Immature natural killer cell (primary cell): ENCODE measurements at regions not wholly inside any gene's neighbourhood (a gene's known extent, or its start where the extent isn't known, plus 50 kb on each side); places are given as distances from the start of the nearest gene placed in this dataset.

ENCODE experiments used
- DNase-seq, 3 donors: peaks; one replicate each; pipeline ENCODE4 v3.0.0; 2022; ENCODE audit warnings: mixed read lengths in 1 of 3
- H3K27ac Mint-ChIP-seq, 6 donors: one replicate each; pipeline ENCODE4 v1.8.0; 2020; ENCODE audit warnings: mixed read lengths in 6 of 6, mild to moderate bottlenecking in 5 of 6, inconsistent platforms in 4 of 6, moderate library complexity in 3 of 6
- H3K27me3 Mint-ChIP-seq, 3 donors: one replicate each; pipeline ENCODE4 v1.8.0; 2020 to 2021; ENCODE audit warnings: low read depth in 3 of 3, mild to moderate bottlenecking in 3 of 3, mixed read lengths in 3 of 3, moderate library complexity in 3 of 3, inconsistent platforms in 1 of 3
- H3K36me3 Mint-ChIP-seq, 3 donors: one replicate each; pipeline ENCODE4 v1.8.0; 2020; ENCODE audit warnings: mixed read lengths in 3 of 3, inconsistent platforms in 2 of 3, mild to moderate bottlenecking in 2 of 3
- H3K4me1 Mint-ChIP-seq, 2 donors: one replicate each; pipeline ENCODE4 v1.8.0; 2020; ENCODE audit warnings: inconsistent platforms in 2 of 2, mild to moderate bottlenecking in 2 of 2, mixed read lengths in 2 of 2, moderate library complexity in 1 of 2
- H3K4me3 Mint-ChIP-seq, 5 donors: one replicate each; pipeline ENCODE4 v1.8.0; 2020; ENCODE audit warnings: mild to moderate bottlenecking in 5 of 5, mixed read lengths in 5 of 5, inconsistent platforms in 3 of 5, moderate library complexity in 3 of 5
- H3K9me3 Mint-ChIP-seq, 6 donors: one replicate each; pipeline ENCODE4 v1.8.0; 2020; ENCODE audit warnings: mild to moderate bottlenecking in 6 of 6, mixed read lengths in 6 of 6, inconsistent platforms in 4 of 6, moderate library complexity in 3 of 6

- Mint-ChIP-seq H3K9me3 (no peaks in the 10 kb centered on the region), H3K27me3 (peaks cover 0 to 2% (median 2%) of the 10 kb centered on the region in 3 donors), H3K4me3 (no peak overlapping the region), H3K36me3 (no peaks in the 10 kb centered on the region), H3K4me1 (no peaks in the 10 kb centered on the region), H3K27ac (no peak overlapping the region)
- DNase-seq, result peak in 1 of 3 donors; percentile 5
Observed at GRCh38 chr11:8794677-8795103, 112.1 kb downstream of the RPL27A start.

GRCh38 chr11:8796941-8797340, 114.0 kb upstream of the AKIP1 start:
- Mint-ChIP-seq H3K9me3 (no peaks in the 10 kb centered on the region), H3K27me3 (peaks cover 0 to 2% (median 0%) of the 10 kb centered on the region in 3 donors), H3K36me3 (no peaks in the 10 kb centered on the region), H3K4me3 (no peak overlapping the region), H3K27ac (no peak overlapping the region), H3K4me1 (no peaks in the 10 kb centered on the region)
- DNase-seq, result no peak

- no peaks in the 10 kb centered on the region for H3K4me1 Mint-ChIP-seq
- no peaks in the 10 kb centered on the region for H3K9me3 Mint-ChIP-seq
- no peak overlapping the region for H3K4me3 Mint-ChIP-seq
- peaks cover 0 to 2% (median 0%) of the 10 kb centered on the region in 3 donors for H3K27me3 Mint-ChIP-seq
- H3K36me3 Mint-ChIP-seq, result no peaks in the 10 kb centered on the region
- DNase-seq, result no peak
- H3K27ac Mint-ChIP-seq, result no peak overlapping the region
Observed at GRCh38 chr11:8799273-8799672, 111.7 kb upstream of the AKIP1 start.

- no peaks in the 10 kb centered on the region for H3K4me1 Mint-ChIP-seq
- H3K27me3 Mint-ChIP-seq, result no peaks in the 10 kb centered on the region
- H3K9me3 Mint-ChIP-seq, result no peaks in the 10 kb centered on the region
- H3K4me3 Mint-ChIP-seq, result no peak overlapping the region
- H3K27ac Mint-ChIP-seq, result no peak overlapping the region
- H3K36me3 Mint-ChIP-seq, result no peaks in the 10 kb centered on the region
- no peak for DNase-seq
Observed at GRCh38 chr11:8800520-8801110, 110.4 kb upstream of the AKIP1 start.

GRCh38 chr11:8801121-8801520, 109.9 kb upstream of the AKIP1 start:
- Mint-ChIP-seq H3K4me3 (no peak overlapping the region), H3K27me3 (peaks cover 0 to 2% (median 0%) of the 10 kb centered on the region in 3 donors), H3K4me1 (no peaks in the 10 kb centered on the region), H3K27ac (no peak overlapping the region), H3K9me3 (no peaks in the 10 kb centered on the region), H3K36me3 (no peaks in the 10 kb centered on the region)
- no peak for DNase-seq

- Mint-ChIP-seq H3K36me3 (no peaks in the 10 kb centered on the region), H3K4me1 (no peaks in the 10 kb centered on the region), H3K27me3 (peaks cover 0 to 2% (median 0%) of the 10 kb centered on the region in 3 donors), H3K9me3 (no peaks in the 10 kb centered on the region), H3K27ac (no peak overlapping the region), H3K4me3 (no peak overlapping the region)
- DNase-seq, result no peak
Observed at GRCh38 chr11:8802251-8802650, 108.7 kb upstream of the AKIP1 start.

GRCh38 chr11:8803973-8804372, 107.0 kb upstream of the AKIP1 start:
- no peak overlapping the region for H3K27ac Mint-ChIP-seq
- H3K4me3 Mint-ChIP-seq, result no peak overlapping the region
- no peaks in the 10 kb centered on the region for H3K9me3 Mint-ChIP-seq
- DNase-seq, result no peak
- H3K4me1 Mint-ChIP-seq, result no peaks in the 10 kb centered on the region
- peaks cover 1 to 2% (median 2%) of the 10 kb centered on the region in 3 donors for H3K27me3 Mint-ChIP-seq
- H3K36me3 Mint-ChIP-seq, result no peaks in the 10 kb centered on the region

GRCh38 chr11:8805296-8805695, 105.7 kb upstream of the AKIP1 start:
- H3K27ac Mint-ChIP-seq, result no peak overlapping the region
- H3K27me3 Mint-ChIP-seq, result peaks cover 2 to 7% (median 4%) of the 10 kb centered on the region in 3 donors
- DNase-seq, result no peak
- no peaks in the 10 kb centered on the region for H3K9me3 Mint-ChIP-seq
- peaks cover 0 to 4% of the 10 kb centered on the region in 2 donors for H3K4me1 Mint-ChIP-seq
- no peaks in the 10 kb centered on the region for H3K36me3 Mint-ChIP-seq
- no peak overlapping the region for H3K4me3 Mint-ChIP-seq

GRCh38 chr11:8806974-8807373, 104.0 kb upstream of the AKIP1 start:
- Mint-ChIP-seq H3K27ac (no peak overlapping the region), H3K27me3 (peaks cover 4 to 7% (median 6%) of the 10 kb centered on the region in 3 donors), H3K9me3 (no peaks in the 10 kb centered on the region), H3K4me1 (peaks cover 5 to 10% of the 10 kb centered on the region in 2 donors), H3K4me3 (no peak overlapping the region), H3K36me3 (no peaks in the 10 kb centered on the region)
- no peak for DNase-seq

- no peaks in the 10 kb centered on the region for H3K36me3 Mint-ChIP-seq
- peak overlapping the region in 2 of 6 donors; percentile 8 for H3K27ac Mint-ChIP-seq
- no peak for DNase-seq
- H3K27me3 Mint-ChIP-seq, result peaks cover 4 to 7% (median 6%) of the 10 kb centered on the region in 3 donors
- no peak overlapping the region for H3K4me3 Mint-ChIP-seq
- no peaks in the 10 kb centered on the region for H3K9me3 Mint-ChIP-seq
- H3K4me1 Mint-ChIP-seq, result peaks cover 5 to 10% of the 10 kb centered on the region in 2 donors
Observed at GRCh38 chr11:8807544-8808225, 103.3 kb upstream of the AKIP1 start.

GRCh38 chr11:8808226-8808585, 102.8 kb upstream of the AKIP1 start:
- Mint-ChIP-seq H3K4me3 (no peak overlapping the region), H3K36me3 (no peaks in the 10 kb centered on the region), H3K27me3 (peaks cover 4 to 7% (median 6%) of the 10 kb centered on the region in 3 donors), H3K4me1 (peaks cover 5 to 10% of the 10 kb centered on the region in 2 donors), H3K27ac (no peak overlapping the region), H3K9me3 (no peaks in the 10 kb centered on the region)
- DNase-seq, result no peak

GRCh38 chr11:8809241-8809938, 101.6 kb upstream of the AKIP1 start:
- peak overlapping the region in 2 of 5 donors; percentile 45 to 93 for H3K4me3 Mint-ChIP-seq
- DNase-seq, result no peak
- H3K27me3 Mint-ChIP-seq, result peaks cover 4 to 7% (median 6%) of the 10 kb centered on the region in 3 donors
- peak overlapping the region in 1 of 6 donors; percentile 38 for H3K27ac Mint-ChIP-seq
- no peaks in the 10 kb centered on the region for H3K9me3 Mint-ChIP-seq
- H3K4me1 Mint-ChIP-seq, result peaks cover 5 to 10% of the 10 kb centered on the region in 2 donors
- no peaks in the 10 kb centered on the region for H3K36me3 Mint-ChIP-seq

GRCh38 chr11:8809939-8810539, 101.0 kb upstream of the AKIP1 start:
- peak overlapping the region; percentile 75 to 93 (median 84) for H3K4me3 Mint-ChIP-seq
- no peaks in the 10 kb centered on the region for H3K9me3 Mint-ChIP-seq
- H3K4me1 Mint-ChIP-seq, result peaks cover 5 to 10% of the 10 kb centered on the region in 2 donors
- H3K27me3 Mint-ChIP-seq, result peaks cover 4 to 7% (median 6%) of the 10 kb centered on the region in 3 donors
- DNase-seq, result no peak
- no peaks in the 10 kb centered on the region for H3K36me3 Mint-ChIP-seq
- peak overlapping the region in 4 of 6 donors; percentile 48 to 68 (median 59) for H3K27ac Mint-ChIP-seq
